ENCODE measurements at regions not wholly inside any gene's neighbourhood (a gene's known extent, or its start where the extent isn't known, plus 50 kb on each side); places are given as distances from the start of the nearest gene placed in this dataset.
A peak's percentile ranks its signal among the peaks of the same experiment; 100 is the strongest.
"Not testable (repeated sequence)": the region's sequence is repeated elsewhere in the genome, so short reads cannot be mapped to it uniquely, and the experiment has no call there.

- no peak for DNase-seq
These were observed 108.6 kb downstream of the ZMAT1 start for GRCh38 chrX:101823236-101823635.

GRCh38 chrX:101817739-101818138 is 114.1 kb downstream of the ZMAT1 start:
- not testable (repeated sequence) for DNase-seq

- no peak for DNase-seq
These were observed 118.6 kb downstream of the ZMAT1 start for GRCh38 chrX:101813200-101813599.

GRCh38 chrX:101803451-101803850 is 128.4 kb downstream of the ZMAT1 start:
- no peak for DNase-seq

GRCh38 chrX:101799387-101799786 is 132.4 kb downstream of the ZMAT1 start:
- DNase-seq = peak; percentile 87

- no peak for DNase-seq
These were observed 128.3 kb upstream of the ARMCX2 start for GRCh38 chrX:101787934-101788333.

GRCh38 chrX:101785142-101785541 is 125.5 kb upstream of the ARMCX2 start:
- no peak for DNase-seq

- not testable (repeated sequence) for DNase-seq
These were observed 120.8 kb upstream of the ARMCX2 start for GRCh38 chrX:101780421-101780820.

GRCh38 chrX:101774340-101774739 is 114.7 kb upstream of the ARMCX2 start:
- no peak for DNase-seq

- no peak for DNase-seq
These were observed 104.9 kb upstream of the ARMCX2 start for GRCh38 chrX:101764538-101764937.

GRCh38 chrX:101759000-101759399 is 99.3 kb upstream of the ARMCX2 start:
- peak; percentile 4 for DNase-seq

- no peak for DNase-seq
These were observed 91.1 kb upstream of the ARMCX2 start for GRCh38 chrX:101750744-101751143.

- DNase-seq = no peak
These were observed 89.8 kb upstream of the ARMCX2 start for GRCh38 chrX:101749436-101749835.

- no peak for DNase-seq
These were observed 85.4 kb upstream of the ARMCX2 start for GRCh38 chrX:101745046-101745445.

GRCh38 chrX:101744085-101744484 is 84.4 kb upstream of the ARMCX2 start:
- no peak for DNase-seq

- no peak for DNase-seq
These were observed 81.0 kb upstream of the ARMCX2 start for GRCh38 chrX:101740642-101741041.

GRCh38 chrX:101738867-101739266 is 79.2 kb upstream of the ARMCX2 start:
- DNase-seq = not testable (repeated sequence)

- DNase-seq = not testable (repeated sequence)
These were observed 78.8 kb upstream of the ARMCX2 start for GRCh38 chrX:101738411-101738810.

- DNase-seq = no peak
These were observed 77.0 kb upstream of the ARMCX2 start for GRCh38 chrX:101736651-101737050.

GRCh38 chrX:101732870-101733269 is 73.2 kb upstream of the ARMCX2 start:
- no peak for DNase-seq

GRCh38 chrX:101729986-101730385 is 70.3 kb upstream of the ARMCX2 start:
- DNase-seq = no peak
